ENCODE measurements at regions not wholly inside any gene's neighbourhood (a gene's known extent, or its start where the extent isn't known, plus 50 kb on each side); places are given as distances from the start of the nearest gene placed in this dataset.

- Histone ChIP-seq H3K27me3 (ENCODE audit: insufficient read depth, poor library complexity, severe bottlenecking) (no peaks in the 10 kb centered on the region), H3K27ac (ENCODE audit: poor library complexity, severe bottlenecking) (no peak overlapping the region), H3K36me3 (ENCODE audit: low read depth) (no peaks in the 10 kb centered on the region), H3K9me3 (ENCODE audit: severe bottlenecking) (no peaks in the 10 kb centered on the region), H3K4me3 (ENCODE audit: severe bottlenecking) (no peak overlapping the region), H3K4me1 (ENCODE audit: insufficient read depth, poor library complexity, severe bottlenecking) (no peaks in the 10 kb centered on the region)
- ATAC-seq (ENCODE audit: low read depth) (peak; percentile 33; the same call in 1 of the 3 replicates), DNase-seq (ENCODE audit: low spot score) (no peak)
- TF ChIP-seq, protein P1, sequence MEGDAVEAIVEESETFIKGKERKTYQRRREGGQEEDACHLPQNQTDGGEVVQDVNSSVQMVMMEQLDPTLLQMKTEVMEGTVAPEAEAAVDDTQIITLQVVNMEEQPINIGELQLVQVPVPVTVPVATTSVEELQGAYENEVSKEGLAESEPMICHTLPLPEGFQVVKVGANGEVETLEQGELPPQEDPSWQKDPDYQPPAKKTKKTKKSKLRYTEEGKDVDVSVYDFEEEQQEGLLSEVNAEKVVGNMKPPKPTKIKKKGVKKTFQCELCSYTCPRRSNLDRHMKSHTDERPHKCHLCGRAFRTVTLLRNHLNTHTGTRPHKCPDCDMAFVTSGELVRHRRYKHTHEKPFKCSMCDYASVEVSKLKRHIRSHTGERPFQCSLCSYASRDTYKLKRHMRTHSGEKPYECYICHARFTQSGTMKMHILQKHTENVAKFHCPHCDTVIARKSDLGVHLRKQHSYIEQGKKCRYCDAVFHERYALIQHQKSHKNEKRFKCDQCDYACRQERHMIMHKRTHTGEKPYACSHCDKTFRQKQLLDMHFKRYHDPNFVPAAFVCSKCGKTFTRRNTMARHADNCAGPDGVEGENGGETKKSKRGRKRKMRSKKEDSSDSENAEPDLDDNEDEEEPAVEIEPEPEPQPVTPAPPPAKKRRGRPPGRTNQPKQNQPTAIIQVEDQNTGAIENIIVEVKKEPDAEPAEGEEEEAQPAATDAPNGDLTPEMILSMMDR (IDR thresholded peaks at IDR 0.05; ENCODE audit: poor library complexity, severe bottlenecking) = no peak
Measured at GRCh38 chr5:82613891-82614290, 335.7 kb upstream of the RPS23 start.

DNA sequence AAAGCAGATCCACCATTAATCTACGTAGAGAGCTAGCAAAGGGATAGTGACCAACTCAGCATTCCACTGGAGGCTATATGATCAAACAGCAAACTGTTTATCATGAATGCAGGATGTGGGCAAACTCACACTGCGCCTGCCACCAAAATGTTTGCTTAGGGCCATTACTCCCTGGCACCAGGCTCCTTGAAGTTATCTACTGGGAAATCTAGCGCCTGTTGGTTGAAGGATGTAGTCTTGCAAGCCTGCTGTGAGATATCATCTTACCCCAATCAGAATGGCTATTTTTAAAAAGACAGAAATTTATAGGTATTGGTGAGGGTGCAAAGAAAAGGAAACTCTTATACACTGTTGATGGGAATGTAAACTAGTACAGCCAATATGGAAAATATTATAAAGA, 332.5 kb upstream of the RPS23 start:
- H3K4me1 ChIP-seq (ENCODE audit: insufficient read depth, poor library complexity, severe bottlenecking) = no peaks in the 10 kb centered on the region
- TF ChIP-seq, protein P1 (IDR thresholded peaks at IDR 0.05; ENCODE audit: poor library complexity, severe bottlenecking) = no peak
- H3K9me3 ChIP-seq (ENCODE audit: severe bottlenecking) = no peaks in the 10 kb centered on the region
- H3K27me3 ChIP-seq (ENCODE audit: insufficient read depth, poor library complexity, severe bottlenecking) = no peaks in the 10 kb centered on the region
- no peak overlapping the region for H3K4me3 ChIP-seq (ENCODE audit: severe bottlenecking)
- no peak overlapping the region for H3K27ac ChIP-seq (ENCODE audit: poor library complexity, severe bottlenecking)
- DNase-seq (ENCODE audit: low spot score) = no peak
- no peak for ATAC-seq (ENCODE audit: low read depth)
- no peaks in the 10 kb centered on the region for H3K36me3 ChIP-seq (ENCODE audit: low read depth)

DNA sequence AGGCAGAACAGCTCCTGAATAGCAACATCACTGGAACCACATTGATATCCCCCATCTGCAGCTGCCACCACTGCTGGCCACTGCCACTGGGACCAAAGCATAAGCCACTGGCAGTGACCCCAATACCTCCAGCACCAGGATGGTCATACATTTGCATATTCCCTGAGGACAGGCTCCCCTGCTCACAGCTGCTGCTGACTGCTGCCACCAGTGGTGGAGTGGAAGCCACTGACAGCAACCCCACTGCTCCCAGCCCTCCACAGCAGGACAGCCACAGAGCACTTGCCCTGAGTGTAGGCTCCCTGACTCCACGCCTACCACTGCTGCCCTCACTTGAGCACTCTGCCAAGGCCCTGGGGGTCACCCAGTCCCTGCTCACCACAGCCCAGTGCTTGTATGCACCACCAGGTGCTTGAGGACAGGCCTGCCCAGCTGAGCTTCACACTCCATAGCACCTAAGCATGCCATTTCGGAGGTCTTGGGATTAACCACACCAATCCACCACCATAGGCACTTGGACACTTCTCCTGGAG, 327.4 kb upstream of the RPS23 start:
- H3K4me3 ChIP-seq (ENCODE audit: severe bottlenecking) = no peak overlapping the region
- H3K27me3 ChIP-seq (ENCODE audit: insufficient read depth, poor library complexity, severe bottlenecking) = no peaks in the 10 kb centered on the region
- no peak for ATAC-seq (ENCODE audit: low read depth)
- TF ChIP-seq, protein P1 (IDR thresholded peaks at IDR 0.05; ENCODE audit: poor library complexity, severe bottlenecking) = no peak
- no peaks in the 10 kb centered on the region for H3K36me3 ChIP-seq (ENCODE audit: low read depth)
- no peak overlapping the region for H3K27ac ChIP-seq (ENCODE audit: poor library complexity, severe bottlenecking)
- H3K4me1 ChIP-seq (ENCODE audit: insufficient read depth, poor library complexity, severe bottlenecking) = no peaks in the 10 kb centered on the region
- no peaks in the 10 kb centered on the region for H3K9me3 ChIP-seq (ENCODE audit: severe bottlenecking)
- no peak for DNase-seq (ENCODE audit: low spot score)

DNA sequence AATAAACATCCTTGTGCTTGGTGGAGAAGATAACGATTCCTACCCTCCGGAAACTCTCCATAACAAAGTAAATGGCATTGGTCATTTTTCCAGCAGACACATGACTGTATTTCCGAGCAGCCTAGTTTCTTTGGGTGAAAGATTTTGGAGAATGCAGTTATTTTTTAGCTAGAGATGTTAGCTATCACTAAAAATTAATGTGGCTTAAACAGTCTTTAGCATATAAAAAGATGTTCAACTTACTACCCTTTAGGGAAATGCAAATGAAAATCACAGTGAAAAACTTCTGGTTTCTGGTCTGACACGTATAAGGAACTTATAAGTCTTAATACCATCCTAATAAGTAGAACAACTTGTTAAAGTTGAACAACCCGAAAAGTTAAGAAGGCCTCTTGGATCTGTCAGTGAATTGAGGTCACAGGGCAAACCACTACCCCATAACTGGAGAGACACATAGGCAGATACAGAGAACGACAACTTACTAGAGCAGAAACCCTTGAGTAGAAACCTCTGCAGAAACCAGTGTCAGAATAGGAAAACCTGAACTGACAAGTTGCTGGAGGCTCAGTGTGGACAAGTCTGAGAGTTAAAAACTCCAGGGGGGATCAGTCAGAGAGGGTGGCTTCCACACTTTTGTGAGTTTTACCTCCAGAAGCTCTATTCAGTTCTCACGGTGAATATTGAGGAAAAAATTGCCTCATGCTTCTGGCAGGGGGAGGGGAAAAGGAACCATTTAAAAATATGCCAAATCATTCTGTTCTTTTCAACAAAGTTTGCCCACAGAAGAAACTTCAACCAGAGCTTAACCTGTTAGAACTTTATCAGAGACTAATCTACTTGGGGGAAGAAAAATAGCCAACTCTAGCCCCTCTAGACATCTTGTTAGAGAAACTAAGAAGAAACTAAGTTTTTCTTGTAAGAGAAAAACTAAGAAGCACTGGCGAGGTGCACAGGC, 325.2 kb upstream of the RPS23 start:
- no peak overlapping the region for H3K27ac ChIP-seq (ENCODE audit: poor library complexity, severe bottlenecking)
- H3K9me3 ChIP-seq (ENCODE audit: severe bottlenecking) = no peaks in the 10 kb centered on the region
- no peaks in the 10 kb centered on the region for H3K27me3 ChIP-seq (ENCODE audit: insufficient read depth, poor library complexity, severe bottlenecking)
- H3K36me3 ChIP-seq (ENCODE audit: low read depth) = no peaks in the 10 kb centered on the region
- DNase-seq (ENCODE audit: low spot score) (no peak), ATAC-seq (ENCODE audit: low read depth) (no peak)
- TF ChIP-seq, protein P1 (IDR thresholded peaks at IDR 0.05; ENCODE audit: poor library complexity, severe bottlenecking) = no peak
- H3K4me1 ChIP-seq (ENCODE audit: insufficient read depth, poor library complexity, severe bottlenecking) = no peaks in the 10 kb centered on the region
- no peak overlapping the region for H3K4me3 ChIP-seq (ENCODE audit: severe bottlenecking)

- Histone ChIP-seq H3K4me1 (ENCODE audit: insufficient read depth, poor library complexity, severe bottlenecking) (no peaks in the 10 kb centered on the region), H3K9me3 (ENCODE audit: severe bottlenecking) (no peaks in the 10 kb centered on the region), H3K27me3 (ENCODE audit: insufficient read depth, poor library complexity, severe bottlenecking) (no peaks in the 10 kb centered on the region), H3K36me3 (ENCODE audit: low read depth) (no peaks in the 10 kb centered on the region), H3K4me3 (ENCODE audit: severe bottlenecking) (no peak overlapping the region), H3K27ac (ENCODE audit: poor library complexity, severe bottlenecking) (no peak overlapping the region)
- DNase-seq (ENCODE audit: low spot score) = no peak
- TF ChIP-seq, protein P1 (IDR thresholded peaks at IDR 0.05; ENCODE audit: poor library complexity, severe bottlenecking) = no peak
- ATAC-seq (ENCODE audit: low read depth) = no peak
Measured at GRCh38 chr5:82601861-82602260, 323.7 kb upstream of the RPS23 start.

All from RWPE2 (cell line).